Cardiac muscle cell (in vitro differentiated cells and primary cell): ENCODE measurements at regions not wholly inside any gene's neighbourhood (a gene's known extent, or its start where the extent isn't known, plus 50 kb on each side); places are given as distances from the start of the nearest gene placed in this dataset.

Experiments
- DNase-seq, 2 donors: peaks; one replicate each; pipeline versions ENCODE4 v3.0.0 to v3.0.0-alpha.2; 2010 to 2017; ENCODE audit warnings: low read depth in 1 of 2, low spot score in 1 of 2
- H3K27ac ChIP-seq: fragments of 200-600 bp; sonication (generic); 2 replicates; pipeline ENCODE4 v1.5.1; 2016
- H3K27me3 ChIP-seq: fragments of 200-600 bp; sonication (generic); 2 replicates; pipeline ENCODE4 v1.6.0; 2016; ENCODE audit warnings: control low read depth
- H3K36me3 ChIP-seq: fragments of 200-600 bp; sonication (generic); 2 replicates; pipeline ENCODE4 v1.5.1; 2016; ENCODE audit warnings: control low read depth
- H3K4me1 ChIP-seq: fragments of 200-600 bp; sonication (generic); 2 replicates; pipeline ENCODE4 v1.8.1; 2017; ENCODE audit warnings: low read depth, mild to moderate bottlenecking, mixed run types
- H3K4me3 ChIP-seq: fragments of 200-600 bp; sonication (generic); 2 replicates; pipeline ENCODE4 v1.5.1; 2016; ENCODE audit warnings: mild to moderate bottlenecking
- H3K9me3 ChIP-seq: fragments of 200-600 bp; sonication (generic); 2 replicates; pipeline ENCODE4 v1.5.1; 2017; ENCODE audit warnings: low read depth, mild to moderate bottlenecking, control low read depth
- TF ChIP-seq, protein P1 (sequence below): IDR thresholded peaks from 2 replicates; pipeline ENCODE4 v1.5.1; 2012; ENCODE audit warnings: low read depth, mild to moderate bottlenecking, low read length

- H3K27ac ChIP-seq, result no peak overlapping the region
- no peaks in the 10 kb centered on the region for H3K27me3 ChIP-seq
- no peaks in the 10 kb centered on the region for H3K4me1 ChIP-seq
- H3K36me3 ChIP-seq, result no peaks in the 10 kb centered on the region
- TF ChIP-seq, protein P1, sequence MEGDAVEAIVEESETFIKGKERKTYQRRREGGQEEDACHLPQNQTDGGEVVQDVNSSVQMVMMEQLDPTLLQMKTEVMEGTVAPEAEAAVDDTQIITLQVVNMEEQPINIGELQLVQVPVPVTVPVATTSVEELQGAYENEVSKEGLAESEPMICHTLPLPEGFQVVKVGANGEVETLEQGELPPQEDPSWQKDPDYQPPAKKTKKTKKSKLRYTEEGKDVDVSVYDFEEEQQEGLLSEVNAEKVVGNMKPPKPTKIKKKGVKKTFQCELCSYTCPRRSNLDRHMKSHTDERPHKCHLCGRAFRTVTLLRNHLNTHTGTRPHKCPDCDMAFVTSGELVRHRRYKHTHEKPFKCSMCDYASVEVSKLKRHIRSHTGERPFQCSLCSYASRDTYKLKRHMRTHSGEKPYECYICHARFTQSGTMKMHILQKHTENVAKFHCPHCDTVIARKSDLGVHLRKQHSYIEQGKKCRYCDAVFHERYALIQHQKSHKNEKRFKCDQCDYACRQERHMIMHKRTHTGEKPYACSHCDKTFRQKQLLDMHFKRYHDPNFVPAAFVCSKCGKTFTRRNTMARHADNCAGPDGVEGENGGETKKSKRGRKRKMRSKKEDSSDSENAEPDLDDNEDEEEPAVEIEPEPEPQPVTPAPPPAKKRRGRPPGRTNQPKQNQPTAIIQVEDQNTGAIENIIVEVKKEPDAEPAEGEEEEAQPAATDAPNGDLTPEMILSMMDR, result no peak
- H3K4me3 ChIP-seq, result no peak overlapping the region
- no peaks in the 10 kb centered on the region for H3K9me3 ChIP-seq
- DNase-seq, result no peak
Observed at GRCh38 chr1:186577633-186578032, 102.6 kb downstream of the PTGS2 start.

- Histone ChIP-seq H3K27me3 (no peaks in the 10 kb centered on the region), H3K27ac (no peak overlapping the region), H3K36me3 (no peaks in the 10 kb centered on the region), H3K4me3 (no peak overlapping the region), H3K4me1 (no peaks in the 10 kb centered on the region), H3K9me3 (no peaks in the 10 kb centered on the region)
- TF ChIP-seq, protein P1, result no peak
- no peak for DNase-seq
Observed at GRCh38 chr1:186577216-186577615, 103.0 kb downstream of the PTGS2 start.

- peak in 1 of 2 donors; percentile 92 for DNase-seq
Observed at GRCh38 chr1:186575348-186575747, 104.9 kb downstream of the PTGS2 start.

GRCh38 chr1:186574926-186575325 is 105.3 kb downstream of the PTGS2 start:
- DNase-seq, result no peak
- TF ChIP-seq, protein P1, result no peak
- Histone ChIP-seq H3K4me3 (no peak overlapping the region), H3K36me3 (no peaks in the 10 kb centered on the region), H3K4me1 (no peaks in the 10 kb centered on the region), H3K27me3 (no peaks in the 10 kb centered on the region), H3K9me3 (no peaks in the 10 kb centered on the region), H3K27ac (no peak overlapping the region)

More at GRCh38 chr1:186575348-186575747, 104.9 kb downstream of the PTGS2 start:
- Histone ChIP-seq H3K4me1 (no peaks in the 10 kb centered on the region), H3K27me3 (no peaks in the 10 kb centered on the region), H3K9me3 (no peaks in the 10 kb centered on the region), H3K36me3 (no peaks in the 10 kb centered on the region), H3K4me3 (no peak overlapping the region), H3K27ac (no peak overlapping the region)
- TF ChIP-seq, protein P1, result no peak

- Histone ChIP-seq H3K9me3 (no peaks in the 10 kb centered on the region), H3K4me3 (no peak overlapping the region), H3K27me3 (no peaks in the 10 kb centered on the region), H3K4me1 (no peaks in the 10 kb centered on the region), H3K27ac (no peak overlapping the region), H3K36me3 (no peaks in the 10 kb centered on the region)
- DNase-seq, result no peak
- TF ChIP-seq, protein P1, result no peak
Observed at GRCh38 chr1:186572509-186572908, 107.7 kb downstream of the PTGS2 start.

DNA sequence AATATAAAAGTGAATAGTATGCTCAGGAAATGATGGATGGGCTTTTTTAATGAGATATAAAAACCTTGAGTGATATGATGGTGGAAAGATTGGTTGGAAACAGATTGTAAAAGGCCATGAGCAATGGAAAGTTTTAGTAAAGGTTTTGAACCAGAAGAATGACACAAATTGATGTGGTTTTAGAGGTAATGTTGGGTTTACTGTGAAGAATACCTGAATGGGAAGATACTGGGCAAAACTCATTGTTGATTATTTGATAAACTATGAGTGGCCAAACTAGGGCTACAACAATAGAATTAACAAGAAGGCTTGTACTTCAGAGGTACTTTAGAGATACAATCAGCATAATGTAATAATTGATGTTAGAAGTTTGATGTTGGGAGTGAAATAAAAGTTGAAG is 108.5 kb downstream of the PTGS2 start:
- no peaks in the 10 kb centered on the region for H3K27me3 ChIP-seq
- H3K36me3 ChIP-seq, result no peaks in the 10 kb centered on the region
- H3K27ac ChIP-seq, result no peak overlapping the region
- no peaks in the 10 kb centered on the region for H3K4me1 ChIP-seq
- H3K4me3 ChIP-seq, result no peak overlapping the region
- TF ChIP-seq, protein P1, result no peak
- no peaks in the 10 kb centered on the region for H3K9me3 ChIP-seq
- DNase-seq, result no peak
